ENCODE measurements at regions not wholly inside any gene's neighbourhood (a gene's known extent, or its start where the extent isn't known, plus 50 kb on each side); places are given as distances from the start of the nearest gene placed in this dataset.
"Not testable (repeated sequence)": the region's sequence is repeated elsewhere in the genome, so short reads cannot be mapped to it uniquely, and the experiment has no call there.

DNA sequence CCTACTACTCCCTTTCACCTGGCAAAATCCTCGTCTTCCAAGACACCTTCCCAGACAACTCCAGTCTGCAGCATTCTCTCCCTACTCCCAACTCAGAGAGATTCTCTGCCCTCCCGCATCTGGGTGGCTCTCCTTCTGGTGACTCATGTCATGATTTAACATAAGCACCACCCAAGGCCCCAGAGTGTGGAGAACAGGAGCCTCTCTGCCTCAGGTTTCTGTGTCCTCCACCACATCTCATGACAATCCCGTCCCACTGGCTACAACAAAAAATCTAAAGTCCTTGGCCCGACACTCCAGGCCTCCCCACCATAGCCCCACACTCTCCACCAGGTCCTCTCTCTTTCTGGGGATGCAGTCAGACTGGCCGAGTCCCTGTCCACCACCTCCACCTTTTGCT is 197.1 kb downstream of the BCL11A start:
- DNase-seq = no peak

DNA sequence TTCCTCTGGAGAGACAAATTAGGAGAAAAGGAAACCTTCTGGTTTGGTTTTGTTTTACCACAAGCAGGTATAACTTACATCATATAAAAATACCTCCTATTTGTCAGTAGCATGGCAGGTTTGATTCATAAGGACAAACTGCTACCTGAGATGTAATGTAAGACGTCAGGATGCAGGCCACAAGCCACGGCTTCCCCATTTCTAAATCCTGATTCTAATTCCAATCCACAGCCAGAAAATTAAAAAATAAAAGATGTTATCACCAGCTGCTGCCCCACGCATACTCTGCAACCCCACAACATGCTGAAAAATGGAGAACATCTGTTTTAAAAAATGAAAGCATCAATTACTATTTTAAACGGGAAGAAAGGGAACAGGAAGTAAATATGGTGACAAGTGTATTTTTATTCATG is 197.6 kb downstream of the BCL11A start:
- DNase-seq = no peak

DNA sequence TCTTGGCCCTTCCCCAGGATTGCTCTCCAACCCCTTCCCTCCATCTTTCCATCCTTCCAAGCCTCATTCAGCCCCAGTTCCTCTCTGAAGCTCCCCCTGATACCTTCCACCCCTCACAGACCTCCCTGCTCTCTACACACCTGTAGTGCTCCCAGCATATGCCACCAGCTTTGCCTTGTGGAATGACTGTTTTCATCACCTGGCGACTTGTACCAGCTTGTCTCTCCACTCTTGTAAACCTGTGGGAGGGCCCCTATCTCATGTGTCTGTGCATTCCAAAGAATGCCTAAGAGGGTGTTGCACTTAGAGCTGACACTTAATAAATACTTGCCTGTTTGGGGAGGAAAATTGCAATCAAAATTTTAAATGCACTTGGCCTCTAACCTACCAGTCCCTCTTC is 198.7 kb downstream of the BCL11A start:
- no peak for DNase-seq

DNA sequence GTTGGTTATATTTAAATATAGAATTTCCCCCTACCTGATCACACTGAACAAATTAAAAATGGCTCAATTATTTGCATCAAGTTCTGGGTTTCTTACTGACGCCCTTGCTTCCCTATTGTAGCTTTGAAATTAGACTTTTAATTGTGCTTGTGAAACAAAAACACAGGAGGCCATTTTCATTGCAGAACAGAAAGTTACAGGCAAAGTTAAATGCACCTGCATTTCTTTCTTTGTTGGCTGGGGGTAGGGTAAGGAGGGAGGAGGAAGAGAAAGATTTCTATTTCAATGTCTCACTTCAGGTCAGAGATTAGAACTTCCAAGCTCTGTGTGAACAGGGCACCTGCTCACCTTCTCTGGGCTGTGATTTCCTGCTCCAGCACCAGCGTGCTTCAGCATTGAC is 199.6 kb downstream of the BCL11A start:
- DNase-seq = no peak

DNA sequence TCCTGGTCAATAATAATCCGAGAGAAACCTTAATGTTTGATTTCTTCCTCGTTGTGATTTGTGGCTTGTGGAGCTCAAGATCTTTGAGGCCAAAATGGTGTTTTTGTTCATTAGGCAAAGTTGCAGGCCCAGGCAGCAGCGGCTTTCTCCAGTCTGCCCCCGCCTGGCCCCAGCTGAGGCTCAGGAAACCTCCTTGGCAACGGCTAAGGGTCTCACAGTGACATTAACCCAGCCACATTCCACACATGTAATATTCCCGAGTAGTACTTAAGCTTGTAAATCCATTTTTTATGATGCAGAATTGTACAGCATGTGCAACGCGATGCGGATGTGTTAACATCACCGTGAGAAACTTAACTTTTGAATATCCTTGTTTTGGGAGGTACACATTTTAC is 200.1 kb downstream of the BCL11A start:
- DNase-seq = no peak

DNA sequence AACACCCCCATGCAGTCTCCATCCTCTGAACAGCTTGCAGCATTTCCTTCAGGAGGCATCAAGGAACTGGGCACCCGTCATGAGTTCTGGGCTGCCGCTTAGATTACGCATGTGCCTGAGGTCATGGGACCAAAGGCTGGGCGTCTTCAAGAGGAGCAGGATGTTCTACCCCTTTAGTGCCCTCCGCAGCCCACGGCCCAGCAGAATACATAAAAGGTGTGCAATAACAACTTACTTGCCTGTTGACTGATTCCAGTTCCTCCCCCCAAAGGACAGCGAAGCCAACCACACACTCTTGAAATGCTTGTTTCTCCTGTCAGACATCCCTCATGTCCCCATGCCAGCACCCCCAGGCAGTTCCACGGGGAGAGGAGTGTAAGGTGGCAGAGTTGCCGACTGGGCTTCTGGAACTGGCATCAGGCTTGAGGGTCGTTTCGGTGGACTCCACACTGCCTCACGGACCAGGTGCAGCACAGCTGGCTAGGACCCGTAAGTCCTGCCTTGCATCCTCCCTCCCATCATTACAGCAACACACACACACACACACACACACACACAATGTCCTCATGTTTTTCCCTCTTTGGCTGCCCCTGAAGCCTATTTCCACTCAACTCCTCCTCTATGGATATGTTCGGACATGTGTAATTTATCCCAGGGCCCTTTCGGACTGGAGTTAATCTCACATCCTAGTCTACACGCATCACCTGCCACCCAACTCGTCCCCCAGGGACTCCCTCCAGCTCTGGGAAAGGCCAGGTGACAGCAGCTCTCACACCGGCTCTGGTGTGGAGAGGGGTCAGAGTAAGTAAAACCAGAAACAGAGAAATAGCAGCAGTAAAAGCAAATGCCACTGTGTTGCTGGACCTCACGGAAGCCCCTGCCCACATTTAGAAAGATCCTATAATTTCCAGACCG is 200.7 kb downstream of the BCL11A start:
- no peak for DNase-seq

DNA sequence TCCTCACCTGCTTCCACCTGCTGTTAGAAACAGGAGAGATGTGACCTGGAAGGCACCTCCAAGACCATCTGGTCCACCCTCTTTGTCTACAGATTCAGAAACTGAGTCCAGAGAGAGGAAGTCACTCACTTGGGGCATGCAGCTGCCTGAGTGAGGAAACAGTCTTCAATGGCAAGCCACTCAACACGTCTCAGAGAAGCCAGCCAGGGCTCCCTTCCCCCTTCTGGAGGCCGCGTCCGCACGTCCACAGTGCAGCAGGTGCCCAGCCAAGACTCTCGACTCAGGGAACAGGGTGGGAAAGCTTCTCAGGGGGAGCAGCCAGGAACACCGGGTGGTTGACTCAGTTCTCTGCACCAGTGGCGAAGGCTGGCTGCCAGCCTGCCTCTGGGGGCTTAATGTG is 201.7 kb downstream of the BCL11A start:
- DNase-seq = no peak

DNA sequence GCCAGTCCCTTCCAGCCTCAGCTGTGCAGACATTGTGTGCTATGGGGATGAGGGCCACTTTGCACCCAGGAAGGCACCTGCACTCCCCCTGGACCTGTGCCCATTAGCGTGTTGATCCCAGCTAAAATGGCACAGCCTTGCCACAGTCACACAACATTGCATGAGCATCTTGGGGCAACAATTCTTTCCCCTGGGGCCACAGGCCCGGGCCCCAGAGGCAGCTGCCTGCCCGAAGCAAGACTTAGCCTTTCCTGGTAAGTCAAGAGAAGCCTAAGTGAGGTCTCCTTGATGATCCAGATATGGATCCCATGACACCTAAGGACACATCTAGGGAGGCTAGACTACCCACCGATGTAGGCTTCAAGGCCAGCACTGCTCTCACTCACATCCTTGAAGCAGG is 202.1 kb downstream of the BCL11A start:
- DNase-seq = no peak

DNA sequence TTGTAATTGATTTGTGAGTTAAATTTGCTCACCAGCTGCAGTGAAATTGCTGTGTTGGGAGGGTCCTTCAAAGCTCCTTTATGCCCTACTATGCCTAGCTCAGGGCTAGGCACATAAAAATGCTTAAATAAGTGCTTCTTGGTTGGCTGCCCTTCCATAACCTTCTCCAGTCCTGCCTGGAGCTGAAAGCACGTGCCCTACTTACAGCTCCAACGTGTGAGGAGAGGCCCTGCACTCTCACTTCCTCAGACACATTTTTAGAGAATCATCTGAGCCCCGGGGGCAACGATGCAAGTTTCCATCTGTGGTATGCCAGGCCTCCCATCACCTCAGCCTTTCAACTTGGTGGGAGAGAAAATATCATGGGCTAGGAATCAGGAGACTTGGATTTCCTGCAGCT is 202.7 kb downstream of the BCL11A start:
- no peak for DNase-seq

DNA sequence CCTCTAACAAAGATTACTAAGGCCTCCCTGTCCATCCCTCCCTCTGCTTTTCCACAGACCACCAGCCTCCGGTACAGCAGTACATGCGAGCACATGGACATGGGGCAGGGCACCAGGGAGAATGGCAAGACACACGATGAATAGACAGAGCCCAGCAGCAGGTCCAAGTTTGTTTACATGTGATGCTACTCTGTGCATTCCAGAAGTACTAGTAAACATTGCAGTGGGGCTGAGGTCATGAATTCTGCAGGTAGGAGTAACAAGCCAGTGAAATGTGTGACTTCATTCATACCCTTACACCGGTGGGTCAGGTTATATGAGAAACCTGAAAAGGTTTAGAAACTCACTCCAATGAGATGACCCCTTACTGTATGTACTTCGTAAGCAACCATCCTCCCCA is 205.7 kb downstream of the BCL11A start:
- no peak for DNase-seq

DNA sequence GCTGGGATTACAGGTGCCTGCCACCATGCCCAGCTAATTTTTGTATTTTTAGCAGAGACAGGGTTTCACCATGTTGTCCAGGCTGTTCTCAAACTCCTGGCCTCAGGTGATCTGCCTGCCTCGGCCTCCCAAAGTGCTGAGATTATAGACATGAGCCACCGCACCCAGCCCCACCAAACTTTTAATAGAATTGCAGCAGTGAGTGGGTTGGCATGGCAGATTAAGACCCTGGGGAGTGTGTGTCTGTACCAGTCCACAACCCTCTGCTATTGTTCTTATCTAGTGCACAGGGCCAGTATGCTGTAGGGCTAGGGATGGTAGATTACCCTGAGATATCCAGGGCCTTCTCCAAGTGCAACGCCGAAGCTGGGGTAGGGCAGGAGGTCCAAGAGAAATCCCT is 211.0 kb downstream of the BCL11A start:
- not testable (repeated sequence) for DNase-seq

DNA sequence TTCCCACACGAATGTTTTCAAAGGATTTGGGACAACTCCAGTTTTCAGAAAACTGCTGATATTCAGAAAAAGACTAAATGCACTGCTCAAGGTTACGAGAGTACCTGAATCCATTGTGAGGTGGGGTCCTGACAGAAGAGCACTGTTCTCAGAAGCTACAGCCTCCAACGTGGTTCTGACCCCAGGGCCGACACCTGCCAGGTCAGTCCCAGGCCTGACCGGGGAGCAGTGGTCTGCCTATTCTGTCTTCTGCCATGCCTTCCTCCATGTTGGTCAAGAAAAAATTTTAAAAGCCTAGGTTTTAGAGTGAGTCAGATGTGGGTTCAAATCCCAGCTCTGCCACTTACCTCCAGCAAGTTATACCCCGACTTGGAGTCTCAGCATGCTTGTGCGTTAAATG is 212.3 kb downstream of the BCL11A start:
- DNase-seq = no peak

DNA sequence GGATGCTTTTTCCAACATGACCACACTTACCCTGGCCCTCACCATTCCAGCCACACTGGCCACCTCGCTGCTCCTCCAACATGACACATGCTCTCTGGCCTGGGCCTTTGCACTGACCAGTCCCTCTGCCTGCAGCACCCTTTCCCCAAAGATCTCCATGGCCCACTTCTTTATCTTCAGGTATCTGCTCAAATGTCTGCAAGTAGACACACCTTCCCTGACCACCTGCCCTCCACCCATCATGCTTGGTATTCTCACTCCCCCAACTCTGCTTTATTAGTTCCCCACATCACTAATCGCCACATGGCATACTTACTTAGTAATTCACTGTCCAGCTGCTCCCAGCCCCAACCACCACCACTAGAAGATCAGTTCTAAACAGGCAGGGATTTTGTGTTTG is 214.2 kb downstream of the BCL11A start:
- DNase-seq = no peak

DNA sequence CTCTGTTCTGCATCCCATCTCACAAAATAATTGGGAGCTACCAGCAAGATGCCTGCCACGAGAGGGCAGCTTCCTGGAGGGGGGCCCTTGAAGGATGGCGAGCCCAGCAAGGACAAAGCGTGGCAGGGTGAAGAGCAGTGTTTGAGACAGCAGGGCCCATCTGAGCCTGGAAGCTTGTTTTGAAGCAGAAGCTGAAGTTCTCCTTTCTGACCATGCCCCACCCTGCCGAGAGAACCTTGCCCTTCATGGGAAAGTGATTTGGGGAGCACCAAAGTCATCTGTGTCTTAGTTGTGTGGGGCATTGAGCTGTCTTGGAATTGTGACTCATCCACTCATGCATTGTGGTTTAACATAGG is 216.3 kb downstream of the BCL11A start:
- DNase-seq = no peak

DNA sequence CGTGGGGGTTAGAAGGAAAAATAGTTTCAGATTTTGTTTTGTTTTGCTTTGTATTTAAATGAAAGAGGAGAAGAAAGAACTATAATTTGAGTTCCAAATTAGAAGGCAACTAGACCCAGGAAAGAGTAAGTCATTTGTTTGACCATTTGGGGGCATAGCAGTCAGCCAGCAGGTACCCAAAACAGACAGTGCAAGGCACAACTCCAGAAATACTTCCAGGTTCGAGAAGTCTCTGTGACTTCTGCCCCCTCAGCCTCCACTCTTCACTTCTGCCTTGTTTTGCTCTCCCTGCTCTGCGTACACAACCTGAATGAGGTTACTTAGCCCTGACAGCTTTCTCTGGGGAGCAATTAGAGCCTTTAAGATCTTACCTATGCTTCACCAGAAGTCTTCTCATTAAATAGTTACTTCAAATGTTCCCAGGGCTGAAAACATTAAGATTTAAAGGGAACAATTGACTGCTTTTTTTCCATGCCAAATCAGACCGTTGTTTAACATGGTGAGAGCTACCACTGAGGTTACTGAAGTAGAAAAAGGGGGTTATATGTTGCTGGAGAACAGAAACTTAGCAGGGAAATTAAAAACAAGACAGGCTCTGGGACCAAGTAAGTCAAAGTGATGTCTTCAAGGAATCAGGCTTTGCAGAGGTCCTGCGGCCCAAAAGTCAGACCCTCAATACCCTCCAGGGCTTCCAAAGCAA is 216.9 kb downstream of the BCL11A start:
- DNase-seq = no peak

DNA sequence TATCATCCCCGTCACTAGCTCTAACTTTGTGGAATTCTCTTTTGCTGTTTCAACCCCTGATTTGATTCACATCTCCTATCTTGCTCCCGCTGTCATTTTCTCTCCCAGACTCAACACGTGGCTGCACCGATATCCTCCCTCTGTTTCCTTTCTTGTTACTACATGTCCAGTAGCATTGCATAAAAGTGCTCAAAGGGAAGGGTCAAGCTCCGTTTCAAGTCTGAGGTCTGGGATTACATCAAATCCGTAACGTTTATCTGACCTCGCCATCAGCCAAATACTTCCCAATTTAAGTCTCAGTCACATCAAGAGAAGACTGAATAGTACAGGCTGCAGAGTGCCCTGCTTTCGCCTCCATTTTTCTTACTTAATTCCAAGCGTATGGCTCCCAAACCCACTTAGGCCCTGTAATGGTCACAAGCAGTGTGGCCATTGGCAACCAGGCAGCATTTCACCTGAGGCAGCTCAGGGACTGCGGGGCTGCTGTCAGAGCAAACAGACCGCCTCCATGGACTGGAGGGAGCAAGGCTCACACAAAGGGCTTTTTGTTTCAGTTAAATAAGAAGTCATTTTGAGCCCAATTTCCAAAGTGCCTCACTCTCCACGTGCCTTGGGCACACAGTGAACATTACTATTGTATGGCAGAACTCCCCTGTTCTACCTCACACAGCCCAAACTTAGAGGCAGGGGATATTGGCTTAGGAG is 217.8 kb downstream of the BCL11A start:
- no peak for DNase-seq

DNA sequence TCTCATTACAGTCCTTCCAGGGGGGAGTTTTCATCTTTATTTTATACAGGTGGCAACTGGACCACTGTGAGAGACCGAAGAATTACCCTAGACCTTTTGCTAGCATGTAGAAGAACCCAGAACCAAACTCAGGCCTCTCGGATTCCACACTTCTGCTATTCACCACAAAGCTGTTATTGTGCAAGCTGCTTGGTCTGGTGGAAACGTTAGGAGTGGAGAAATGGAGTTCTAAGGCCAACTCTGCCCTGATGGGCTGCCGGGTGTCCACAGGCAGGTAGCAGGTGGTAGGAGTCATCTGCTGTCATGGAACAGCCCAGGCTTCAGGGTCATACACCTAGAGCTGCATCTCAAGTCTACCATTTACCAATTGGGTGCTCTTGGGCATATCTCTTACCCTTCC is 218.8 kb downstream of the BCL11A start:
- no peak for DNase-seq

DNA sequence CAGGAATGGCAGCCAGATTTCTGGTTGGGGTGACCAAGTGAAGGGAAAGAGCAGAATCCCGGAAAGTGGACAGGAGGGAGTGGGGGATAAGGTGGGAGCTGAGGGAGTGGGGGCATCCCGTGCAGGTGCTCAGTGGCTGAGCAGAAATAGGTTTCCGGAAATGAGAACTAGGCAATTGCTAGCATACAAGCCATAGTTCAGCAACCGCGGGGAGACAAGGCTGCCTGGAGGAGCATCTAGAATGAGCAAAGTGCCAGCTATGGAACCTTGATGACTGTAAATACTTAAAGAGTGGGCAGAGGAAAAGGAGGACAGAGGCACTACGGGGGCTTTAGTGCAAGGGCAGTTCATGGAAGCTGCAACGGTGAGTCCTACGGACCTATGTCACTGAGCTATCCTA is 220.2 kb downstream of the BCL11A start:
- no peak for DNase-seq

DNA sequence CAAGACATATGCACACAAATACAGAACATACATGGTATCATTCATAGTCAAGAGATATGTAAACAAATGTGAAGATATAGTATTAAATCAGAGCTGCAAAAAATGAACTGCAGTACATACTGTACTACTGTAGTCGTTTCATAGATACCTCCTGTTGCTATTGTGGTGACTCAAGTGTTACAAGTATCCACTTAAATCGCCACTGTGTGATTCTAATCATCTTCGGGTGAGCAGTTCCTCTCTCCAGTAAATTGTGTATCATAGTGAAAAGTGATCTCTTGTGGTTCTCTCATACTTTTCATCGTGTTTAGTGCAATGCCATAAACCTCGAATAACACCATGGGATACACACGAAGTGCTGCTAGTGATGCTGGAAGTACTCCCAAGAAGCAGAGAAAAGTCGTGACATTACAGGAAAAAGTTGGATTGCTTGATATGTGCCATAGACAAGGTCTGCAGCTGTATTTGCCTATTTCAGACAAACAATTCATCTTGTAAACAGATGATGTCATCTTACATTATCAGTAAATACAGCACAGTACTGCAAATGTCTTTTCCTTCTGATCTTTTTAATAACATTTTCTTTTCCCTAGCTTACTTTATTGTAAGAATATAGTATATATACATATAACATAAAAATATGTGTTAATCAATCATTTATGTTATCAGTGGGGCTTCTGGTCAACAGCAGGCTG is 222.2 kb downstream of the BCL11A start:
- DNase-seq = no peak

DNA sequence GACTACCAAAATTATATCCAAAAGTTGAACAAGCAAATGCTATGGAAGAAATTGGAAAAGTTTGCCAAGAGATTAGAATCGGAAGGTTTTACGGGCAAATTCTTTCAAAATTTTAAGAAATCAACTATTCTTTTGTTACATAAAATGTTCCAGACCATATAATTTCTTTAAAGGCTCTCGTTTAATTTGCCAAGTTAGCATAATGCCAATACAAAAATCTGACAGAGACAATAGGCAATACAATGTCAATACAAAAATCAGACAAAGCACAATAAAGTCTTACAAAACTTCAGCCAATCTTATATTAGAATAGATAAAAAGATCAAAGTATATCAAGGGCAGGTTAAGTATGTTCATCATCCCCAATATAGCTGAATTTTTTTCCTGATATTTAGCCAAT is 224.2 kb downstream of the BCL11A start:
- no peak for DNase-seq

DNA sequence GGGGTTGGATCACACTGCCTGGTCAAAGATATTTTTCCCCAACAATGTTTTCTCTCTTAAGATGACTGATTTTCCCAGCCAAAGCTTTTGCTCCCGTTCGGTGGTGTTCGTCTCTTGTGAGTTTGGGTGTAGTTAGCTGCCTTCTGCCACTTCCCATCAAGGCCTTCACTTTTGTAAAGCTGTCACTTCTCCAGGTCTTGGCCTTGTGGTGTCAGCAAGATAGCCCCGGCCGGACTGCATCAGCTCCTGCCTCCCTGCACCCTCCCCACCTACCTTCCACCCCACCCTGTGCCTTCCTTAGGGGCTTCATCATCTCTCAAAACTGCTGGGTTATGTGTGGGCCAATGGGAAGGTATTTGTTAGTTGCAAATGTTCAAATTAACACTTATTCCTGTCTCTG is 228.9 kb downstream of the BCL11A start:
- DNase-seq = no peak

DNA sequence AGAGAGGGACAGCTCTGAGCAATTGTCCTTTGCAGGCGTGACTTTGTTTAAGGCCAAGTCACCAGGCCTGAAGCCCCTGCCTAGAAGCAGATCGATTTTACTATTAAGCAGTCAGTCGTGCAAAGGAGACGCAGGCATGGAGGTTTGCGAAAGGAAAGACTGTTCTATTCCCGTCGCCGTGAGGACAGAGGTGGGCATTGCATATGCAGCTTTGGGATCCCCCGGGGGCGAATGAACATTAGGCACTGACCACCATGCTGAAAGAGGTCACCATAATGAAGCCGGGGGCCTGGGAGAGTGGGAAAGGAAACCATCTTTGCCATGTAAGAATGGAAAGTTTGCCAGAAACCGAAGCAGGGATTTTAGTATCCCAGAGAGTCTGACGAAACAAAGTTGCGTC is 231.6 kb downstream of the BCL11A start:
- DNase-seq = no peak

DNA sequence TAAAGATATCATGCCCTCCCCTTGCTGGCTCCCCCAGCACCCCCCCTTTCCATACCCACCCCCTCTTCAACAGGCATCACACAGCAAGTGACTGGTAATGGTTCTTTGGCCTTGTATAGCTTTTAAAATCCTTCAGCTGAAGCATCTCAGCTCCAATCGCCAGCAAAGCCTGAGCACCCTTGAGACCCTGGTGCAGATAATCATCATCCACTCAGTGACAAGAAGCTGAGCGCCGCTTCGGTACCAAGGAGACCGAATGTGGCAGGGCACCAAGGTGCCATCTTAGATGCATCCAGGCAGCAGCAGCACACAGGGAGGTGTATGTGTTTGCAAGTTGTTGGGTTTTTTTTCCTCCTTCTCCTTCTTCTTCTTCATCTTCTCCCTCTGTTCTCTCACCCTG is 232.7 kb downstream of the BCL11A start:
- no peak for DNase-seq

Measured in hindlimb muscle (tissue), 1 donor.